Prostate gland (tissue), 2 donors: ENCODE measurements at regions not wholly inside any gene's neighbourhood (a gene's known extent, or its start where the extent isn't known, plus 50 kb on each side); places are given as distances from the start of the nearest gene placed in this dataset.
"Not testable (repeated sequence)": the region's sequence is repeated elsewhere in the genome, so short reads cannot be mapped to it uniquely, and the experiment has no call there.

Experiments used
- DNase-seq: peaks from one replicate; pipeline ENCODE4 v3.0.0-alpha.2; 2019; ENCODE audit warnings: low spot score
- H3K27ac ChIP-seq, 2 donors: fragments of 200-600 bp; sonication (generic); 2 replicates each; pipeline ENCODE4 v1.5.1; 2017 to 2019
- H3K27me3 ChIP-seq: fragments of 200-600 bp; sonication (generic); replicated peaks from 2 replicates; pipeline ENCODE4 v1.5.1; 2019; ENCODE audit not compliant: insufficient read depth
- H3K36me3 ChIP-seq, 2 donors: fragments of 200-600 bp; sonication (generic); 1 replicate in 1 of 2; 2 replicates in 1 of 2; pipeline versions ENCODE4 v1.5.1 to v1.8.1; 2017 to 2019
- H3K4me1 ChIP-seq: fragments of 200-600 bp; sonication (generic); replicated peaks from 2 replicates; pipeline ENCODE4 v1.5.1; 2019
- H3K4me3 ChIP-seq, 2 donors: fragments of 200-600 bp; sonication (generic); 2 replicates each; pipeline ENCODE4 v1.5.1; 2017 to 2019
- H3K9me3 ChIP-seq: fragments of 200-600 bp; sonication (generic); 2 replicates; pipeline ENCODE4 v1.5.1; 2017
- POLR2A ChIP-seq: fragments of 450-650 bp; IDR thresholded peaks from one replicate; pipeline ENCODE4 v1.6.1; 2016; ENCODE audit warnings: antibody characterized with exemption, mild to moderate bottlenecking
- POLR2AphosphoS5 ChIP-seq: sonication (generic); formaldehyde crosslinking; IDR thresholded peaks from one replicate; pipeline ENCODE4 v1.6.1; 2017; ENCODE audit warnings: antibody characterized with exemption
- WGBS: methylation state at CpG from one replicate; pipeline ENCODE4 v1.1.5; 2018; 5-methylcytosine and 5-hydroxymethylcytosine counted together
- intact Hi-C: fragments of 100-400 bp; cut with DNase I; formaldehyde crosslinking; loops from one replicate; pipeline ENCODE4 v1.14.2; 2022
- TF ChIP-seq, protein P1 (sequence below), 4 experiments: fragments of 200-600 bp in 2 of 4; fragments of 450-650 bp in 2 of 4; sonication (generic) in 2 of 4; IDR thresholded peaks; 1 replicate in 3 of 4; 2 replicates in 1 of 4; pipeline ENCODE4 v1.5.1; 2016 to 2019; ENCODE audit warnings: antibody characterized with exemption in 4 of 4, mild to moderate bottlenecking in 2 of 4, moderate library complexity in 2 of 4

- Histone ChIP-seq H3K36me3 (no peaks in the 10 kb centered on the region), H3K9me3 (no peaks in the 10 kb centered on the region), H3K4me1 (no peaks in the 10 kb centered on the region), H3K27ac (no peak overlapping the region), H3K27me3 (no peaks in the 10 kb centered on the region), H3K4me3 (no peak overlapping the region)
- TF ChIP-seq POLR2AphosphoS5 (no peak), POLR2A (no peak)
- TF ChIP-seq, protein P1, sequence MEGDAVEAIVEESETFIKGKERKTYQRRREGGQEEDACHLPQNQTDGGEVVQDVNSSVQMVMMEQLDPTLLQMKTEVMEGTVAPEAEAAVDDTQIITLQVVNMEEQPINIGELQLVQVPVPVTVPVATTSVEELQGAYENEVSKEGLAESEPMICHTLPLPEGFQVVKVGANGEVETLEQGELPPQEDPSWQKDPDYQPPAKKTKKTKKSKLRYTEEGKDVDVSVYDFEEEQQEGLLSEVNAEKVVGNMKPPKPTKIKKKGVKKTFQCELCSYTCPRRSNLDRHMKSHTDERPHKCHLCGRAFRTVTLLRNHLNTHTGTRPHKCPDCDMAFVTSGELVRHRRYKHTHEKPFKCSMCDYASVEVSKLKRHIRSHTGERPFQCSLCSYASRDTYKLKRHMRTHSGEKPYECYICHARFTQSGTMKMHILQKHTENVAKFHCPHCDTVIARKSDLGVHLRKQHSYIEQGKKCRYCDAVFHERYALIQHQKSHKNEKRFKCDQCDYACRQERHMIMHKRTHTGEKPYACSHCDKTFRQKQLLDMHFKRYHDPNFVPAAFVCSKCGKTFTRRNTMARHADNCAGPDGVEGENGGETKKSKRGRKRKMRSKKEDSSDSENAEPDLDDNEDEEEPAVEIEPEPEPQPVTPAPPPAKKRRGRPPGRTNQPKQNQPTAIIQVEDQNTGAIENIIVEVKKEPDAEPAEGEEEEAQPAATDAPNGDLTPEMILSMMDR (IDR thresholded peaks at IDR 0.05) = no peak
- intact Hi-C loops = no loop called here
- no peak for DNase-seq
Measured at GRCh38 chr4:159706704-159707103, 603.8 kb downstream of the RAPGEF2 start.

GRCh38 chr4:159715180-159715579 is 612.3 kb downstream of the RAPGEF2 start:
- DNase-seq, H3K4me3 ChIP-seq, H3K36me3 ChIP-seq, H3K4me1 ChIP-seq, H3K27me3 ChIP-seq, H3K27ac ChIP-seq, H3K9me3 ChIP-seq, intact Hi-C loops: not testable (repeated sequence)
- WGBS = 91% methylated on average over 24 of the region's 25 CpGs

DNA sequence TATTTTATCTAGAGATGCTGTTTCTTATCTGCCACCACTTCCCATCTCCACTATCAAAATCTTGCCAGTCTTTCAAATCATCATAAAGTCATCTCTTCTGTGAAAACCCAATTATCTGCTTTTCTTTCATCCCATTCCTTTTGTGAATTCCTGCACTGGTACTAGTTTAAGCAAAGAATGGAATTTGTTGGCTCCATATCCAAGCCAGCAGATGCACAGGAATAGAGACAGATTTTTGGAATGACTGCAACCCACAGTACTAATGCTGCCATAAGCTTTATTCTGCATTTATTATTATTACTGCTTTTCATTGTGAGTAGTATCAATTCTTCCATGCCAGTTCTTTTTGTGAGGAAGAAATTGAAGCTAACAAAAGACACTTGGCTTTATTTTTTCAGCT is 616.7 kb downstream of the RAPGEF2 start:
- TF ChIP-seq, protein P1 (IDR thresholded peaks at IDR 0.05) = no peak
- no peak for TF ChIP-seq POLR2A
- no peak for TF ChIP-seq POLR2AphosphoS5
- Histone ChIP-seq H3K9me3 (no peaks in the 10 kb centered on the region), H3K27me3 (no peaks in the 10 kb centered on the region), H3K36me3 (no peaks in the 10 kb centered on the region), H3K4me1 (no peaks in the 10 kb centered on the region), H3K4me3 (no peak overlapping the region), H3K27ac (no peak overlapping the region)
- intact Hi-C loops = no loop called here
- DNase-seq = no peak

- Histone ChIP-seq H3K27me3 (no peaks in the 10 kb centered on the region), H3K4me1 (no peaks in the 10 kb centered on the region), H3K36me3 (no peaks in the 10 kb centered on the region), H3K4me3 (no peak overlapping the region), H3K27ac (no peak overlapping the region), H3K9me3 (no peaks in the 10 kb centered on the region)
- intact Hi-C loops = no loop called here
- no peak for DNase-seq
- WGBS = 87% methylated on average over 16 of the region's 16 CpGs
- no peak for TF ChIP-seq POLR2AphosphoS5
- TF ChIP-seq POLR2A = no peak
- TF ChIP-seq, protein P1 (IDR thresholded peaks at IDR 0.05) = no peak
Measured at GRCh38 chr4:159722052-159722451, 619.2 kb downstream of the RAPGEF2 start.

GRCh38 chr4:159722918-159723317 is 620.0 kb downstream of the RAPGEF2 start:
- WGBS = 92% methylated on average over 3 of the region's 4 CpGs
- TF ChIP-seq, protein P1 (IDR thresholded peaks at IDR 0.05) = no peak
- no peak for TF ChIP-seq POLR2A
- TF ChIP-seq POLR2AphosphoS5 = no peak
- H3K27me3 ChIP-seq = no peaks in the 10 kb centered on the region
- no peak for DNase-seq
- no peak overlapping the region for H3K27ac ChIP-seq
- no peaks in the 10 kb centered on the region for H3K9me3 ChIP-seq
- H3K4me1 ChIP-seq = no peaks in the 10 kb centered on the region
- no peak overlapping the region for H3K4me3 ChIP-seq
- no peaks in the 10 kb centered on the region for H3K36me3 ChIP-seq
- intact Hi-C loops = no loop called here
